Fibroblast of lung (primary cell): ENCODE measurements at regions not wholly inside any gene's neighbourhood (a gene's known extent, or its start where the extent isn't known, plus 50 kb on each side); places are given as distances from the start of the nearest gene placed in this dataset.

Experiments used
- EZH2 ChIP-seq: IDR thresholded peaks from 2 replicates; pipeline ENCODE4 v1.5.1; 2012; ENCODE audit warnings: low read length, control low read depth, mild to moderate bottlenecking; ENCODE audit errors: missing control alignments
- TF ChIP-seq, protein P1 (sequence below), 2 donors: IDR thresholded peaks in 1 of 2; conservative IDR thresholded peaks in 1 of 2; 1 replicate in 1 of 2; 2 replicates in 1 of 2; pipeline ENCODE4 v1.5.1; 2011 to 2012; ENCODE audit warnings: low read length in 2 of 2, control low read depth in 1 of 2, inconsistent platforms in 1 of 2, low read depth in 1 of 2, mild to moderate bottlenecking in 1 of 2

DNA sequence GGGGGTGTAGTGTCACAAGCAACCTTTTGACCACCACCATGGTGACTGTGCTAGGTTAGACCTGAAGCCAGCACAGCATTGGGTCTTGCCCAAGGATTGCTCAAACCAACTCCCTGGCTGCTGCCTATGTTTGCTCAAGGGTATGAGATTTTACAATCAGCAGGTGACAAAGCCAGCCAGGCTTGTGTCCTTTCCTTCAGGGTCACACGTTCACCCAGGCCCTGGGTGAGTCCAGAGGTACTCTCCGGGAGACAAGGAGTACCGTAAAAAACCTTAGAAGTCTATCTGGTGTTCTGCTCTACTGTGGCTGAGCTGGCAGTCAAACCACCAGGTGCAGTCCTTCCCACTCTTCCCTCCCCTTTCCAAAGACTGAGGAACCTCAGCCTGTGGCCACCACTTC, 238.9 kb upstream of the MIS18BP1 start:
- no peak for TF ChIP-seq EZH2
- TF ChIP-seq, protein P1, sequence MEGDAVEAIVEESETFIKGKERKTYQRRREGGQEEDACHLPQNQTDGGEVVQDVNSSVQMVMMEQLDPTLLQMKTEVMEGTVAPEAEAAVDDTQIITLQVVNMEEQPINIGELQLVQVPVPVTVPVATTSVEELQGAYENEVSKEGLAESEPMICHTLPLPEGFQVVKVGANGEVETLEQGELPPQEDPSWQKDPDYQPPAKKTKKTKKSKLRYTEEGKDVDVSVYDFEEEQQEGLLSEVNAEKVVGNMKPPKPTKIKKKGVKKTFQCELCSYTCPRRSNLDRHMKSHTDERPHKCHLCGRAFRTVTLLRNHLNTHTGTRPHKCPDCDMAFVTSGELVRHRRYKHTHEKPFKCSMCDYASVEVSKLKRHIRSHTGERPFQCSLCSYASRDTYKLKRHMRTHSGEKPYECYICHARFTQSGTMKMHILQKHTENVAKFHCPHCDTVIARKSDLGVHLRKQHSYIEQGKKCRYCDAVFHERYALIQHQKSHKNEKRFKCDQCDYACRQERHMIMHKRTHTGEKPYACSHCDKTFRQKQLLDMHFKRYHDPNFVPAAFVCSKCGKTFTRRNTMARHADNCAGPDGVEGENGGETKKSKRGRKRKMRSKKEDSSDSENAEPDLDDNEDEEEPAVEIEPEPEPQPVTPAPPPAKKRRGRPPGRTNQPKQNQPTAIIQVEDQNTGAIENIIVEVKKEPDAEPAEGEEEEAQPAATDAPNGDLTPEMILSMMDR (conservative IDR thresholded peaks at IDR 0.05 in 1 of 2, IDR thresholded peaks at IDR 0.05 in 1 of 2; ENCODE audit: low read depth in 1 of 2, low read length in 2 of 2), result no peak
